Posterior vena cava (tissue), 2 donors: ENCODE measurements at regions not wholly inside any gene's neighbourhood (a gene's known extent, or its start where the extent isn't known, plus 50 kb on each side); places are given as distances from the start of the nearest gene placed in this dataset.
"Not testable (repeated sequence)": the region's sequence is repeated elsewhere in the genome, so short reads cannot be mapped to it uniquely, and the experiment has no call there.

ENCODE experiments used
- DNase-seq: peaks from one replicate; pipeline ENCODE4 v3.0.0-alpha.2; 2020; ENCODE audit warnings: low spot score
- intact Hi-C, 2 donors: fragments of 100-400 bp; cut with DNase I; formaldehyde crosslinking; loops; one replicate each; pipeline versions ENCODE4 v1.14.1 to v1.14.2; 2022 to 2023
- donor health status: DM: yes; HTN: yes; CAD: no.
- donor health status: DM: yes; HTN: yes; CAD: no.

- intact Hi-C loops, DNase-seq: not testable (repeated sequence)
These were observed 135.1 kb upstream of the PJA2 start for GRCh38 chr5:109544873-109545272.

- DNase-seq, result not testable (repeated sequence)
These were observed 128.9 kb upstream of the PJA2 start for GRCh38 chr5:109538692-109539091.

GRCh38 chr5:109535090-109535489 lies 125.3 kb upstream of the PJA2 start:
- intact Hi-C loops, result loop anchor here in 1 of 2 donors (2.0 kb wide), 1 partner anchor 68 kb away; no protein-coding TSS in a partner anchor
- not testable (repeated sequence) for DNase-seq

More at GRCh38 chr5:109538692-109539091, 128.9 kb upstream of the PJA2 start:
- intact Hi-C loops, result not testable (repeated sequence)

GRCh38 chr5:109533751-109534272 lies 124.0 kb upstream of the PJA2 start:
- no peak for DNase-seq
- intact Hi-C loops, result loop anchor here in 1 of 2 donors (2.0 kb wide), 1 partner anchor 67 kb away; no protein-coding TSS in a partner anchor

- intact Hi-C loops, result no loop called here
- DNase-seq, result no peak
These were observed 123.1 kb upstream of the PJA2 start for GRCh38 chr5:109532773-109533364.

- no peak for DNase-seq
- intact Hi-C loops, result no loop called here
These were observed 121.5 kb upstream of the PJA2 start for GRCh38 chr5:109531262-109531661.

- DNase-seq, result no peak
- intact Hi-C loops, result no loop called here
These were observed 120.2 kb upstream of the PJA2 start for GRCh38 chr5:109529987-109530386.

- intact Hi-C loops, result no loop called here
- DNase-seq, result no peak
These were observed 119.7 kb upstream of the PJA2 start for GRCh38 chr5:109529520-109529919.

GRCh38 chr5:109524555-109524954 lies 114.8 kb upstream of the PJA2 start:
- intact Hi-C loops, result no loop called here
- DNase-seq, result no peak

GRCh38 chr5:109524026-109524425 lies 114.3 kb upstream of the PJA2 start:
- DNase-seq, result no peak
- intact Hi-C loops, result no loop called here

GRCh38 chr5:109522404-109522803 lies 112.6 kb upstream of the PJA2 start:
- intact Hi-C loops, result no loop called here
- no peak for DNase-seq

GRCh38 chr5:109519416-109519815 lies 109.6 kb upstream of the PJA2 start:
- intact Hi-C loops, result no loop called here
- DNase-seq, result no peak

- intact Hi-C loops, result no loop called here
- no peak for DNase-seq
These were observed 106.6 kb upstream of the PJA2 start for GRCh38 chr5:109516390-109516789.

- DNase-seq, result no peak
- intact Hi-C loops, result no loop called here
These were observed 102.4 kb upstream of the PJA2 start for GRCh38 chr5:109511980-109512734.

- DNase-seq, result no peak
- intact Hi-C loops, result no loop called here
These were observed 96.8 kb upstream of the PJA2 start for GRCh38 chr5:109506556-109506955.

- no peak for DNase-seq
- intact Hi-C loops, result no loop called here
These were observed 86.3 kb upstream of the PJA2 start for GRCh38 chr5:109496112-109496511.

- intact Hi-C loops, result no loop called here
- no peak for DNase-seq
These were observed 78.1 kb upstream of the PJA2 start for GRCh38 chr5:109487753-109488420.

GRCh38 chr5:109486200-109486804 lies 76.5 kb upstream of the PJA2 start:
- no peak for DNase-seq
- intact Hi-C loops, result no loop called here

- DNase-seq, result no peak
- intact Hi-C loops, result no loop called here
These were observed 75.3 kb upstream of the PJA2 start for GRCh38 chr5:109485030-109485429.

GRCh38 chr5:109484597-109484996 lies 74.8 kb upstream of the PJA2 start:
- intact Hi-C loops, result no loop called here
- DNase-seq, result no peak
